H9 (cell line): ENCODE measurements at regions not wholly inside any gene's neighbourhood (a gene's known extent, or its start where the extent isn't known, plus 50 kb on each side); places are given as distances from the start of the nearest gene placed in this dataset.

Experiments
- DNase-seq: peaks from one replicate; pipeline ENCODE4 v3.0.0-alpha.2; 2017
- H2AFZ ChIP-seq: one replicate; pipeline ENCODE4 v1.6.1; 2013; ENCODE audit warnings: mild to moderate bottlenecking, low read length, control low read depth, moderate library complexity
- H2AK5ac ChIP-seq: 2 replicates; pipeline ENCODE4 v1.6.1; 2013; ENCODE audit warnings: low read length, control low read depth, mixed read lengths; ENCODE audit not compliant: insufficient read length
- H2BK120ac ChIP-seq: one replicate; pipeline ENCODE4 v1.6.1; 2013; ENCODE audit warnings: low read depth, mild to moderate bottlenecking, low read length, control low read depth, inconsistent platforms; ENCODE audit not compliant: poor library complexity, severe bottlenecking
- H2BK12ac ChIP-seq: 2 replicates; pipeline ENCODE4 v1.6.1; 2013; ENCODE audit warnings: low read length, control low read depth, mixed read lengths, low read depth; ENCODE audit not compliant: insufficient read length
- H2BK15ac ChIP-seq: 2 replicates; pipeline ENCODE4 v1.6.1; 2013; ENCODE audit warnings: low read depth, low read length, control low read depth
- H2BK20ac ChIP-seq: one replicate; pipeline ENCODE4 v1.6.1; 2013; ENCODE audit warnings: low read depth, mild to moderate bottlenecking, low read length, control low read depth, inconsistent platforms; ENCODE audit not compliant: poor library complexity, severe bottlenecking
- H2BK5ac ChIP-seq: 2 replicates; pipeline ENCODE4 v1.6.1; 2013; ENCODE audit warnings: low read length, control low read depth, mixed read lengths; ENCODE audit not compliant: insufficient read length
- H3K14ac ChIP-seq: 2 replicates; pipeline ENCODE4 v1.6.1; 2013; ENCODE audit warnings: low read length, control low read depth; ENCODE audit not compliant: insufficient read depth
- H3K18ac ChIP-seq: 2 replicates; pipeline ENCODE4 v1.6.1; 2013; ENCODE audit warnings: low read depth, mild to moderate bottlenecking, mixed read lengths, low read length, control low read depth; ENCODE audit not compliant: insufficient read length
- H3K23ac ChIP-seq: 2 replicates; pipeline ENCODE4 v1.6.1; 2013; ENCODE audit warnings: low read length, control low read depth, mixed read lengths, low read depth; ENCODE audit not compliant: insufficient read length
- H3K23me2 ChIP-seq: 2 replicates; pipeline ENCODE4 v1.6.1; 2013; ENCODE audit warnings: low read depth, mild to moderate bottlenecking, mixed read lengths, low read length, control low read depth; ENCODE audit not compliant: insufficient read length, poor library complexity, severe bottlenecking
- H3K27ac ChIP-seq: 2 replicates; pipeline ENCODE4 v1.5.1; 2013; ENCODE audit warnings: low read length, control low read depth, mixed read lengths, low read depth; ENCODE audit not compliant: insufficient read length
- H3K27me3 ChIP-seq: 2 replicates; pipeline ENCODE4 v1.6.1; 2013; ENCODE audit warnings: low read length, control low read depth, inconsistent platforms; ENCODE audit not compliant: insufficient read depth
- H3K4ac ChIP-seq: 2 replicates; pipeline ENCODE4 v1.6.1; 2013; ENCODE audit warnings: low read depth, mild to moderate bottlenecking, control low read depth, inconsistent platforms, low read length, moderate library complexity
- H3K4me1 ChIP-seq: 2 replicates; pipeline ENCODE4 v1.6.1; 2013; ENCODE audit warnings: low read length, control low read depth, inconsistent platforms; ENCODE audit not compliant: insufficient read depth
- H3K4me2 ChIP-seq: 2 replicates; pipeline ENCODE4 v1.6.1; 2013; ENCODE audit warnings: low read length, control low read depth, mixed read lengths; ENCODE audit not compliant: insufficient read length, insufficient read depth
- H3K56ac ChIP-seq: 2 replicates; pipeline ENCODE4 v1.6.1; 2013; ENCODE audit warnings: low read depth, mild to moderate bottlenecking, mixed read lengths, low read length, control low read depth; ENCODE audit not compliant: insufficient read length
- H3K79me1 ChIP-seq: 2 replicates; pipeline ENCODE4 v1.6.1; 2013; ENCODE audit warnings: low read depth, mild to moderate bottlenecking, moderate library complexity, low read length, control low read depth, inconsistent platforms; ENCODE audit not compliant: insufficient read depth, poor library complexity, severe bottlenecking
- H3K79me2 ChIP-seq: 2 replicates; pipeline ENCODE4 v1.6.1; 2013; ENCODE audit warnings: low read length, control low read depth, inconsistent platforms; ENCODE audit not compliant: insufficient read depth
- H3K9ac ChIP-seq: 2 replicates; pipeline ENCODE4 v1.6.1; 2013; ENCODE audit warnings: low read length, control low read depth, mixed read lengths; ENCODE audit not compliant: insufficient read length; ENCODE audit errors: extremely low read depth
- H3K9me3 ChIP-seq: one replicate; pipeline ENCODE4 v1.6.1; 2013; ENCODE audit warnings: low read depth, low read length, inconsistent platforms; ENCODE audit not compliant: control insufficient read depth
- H3T11ph ChIP-seq: one replicate; pipeline ENCODE4 v1.6.1; 2013; ENCODE audit warnings: mild to moderate bottlenecking, low read length, control low read depth, inconsistent platforms
- H4K20me1 ChIP-seq: one replicate; pipeline ENCODE4 v1.6.1; 2013; ENCODE audit not compliant: control insufficient read depth, insufficient read length, insufficient read depth
- H4K5ac ChIP-seq: 2 replicates; pipeline ENCODE4 v1.6.1; 2013; ENCODE audit warnings: low read depth, mild to moderate bottlenecking, mixed read lengths, low read length, control low read depth; ENCODE audit not compliant: insufficient read length
- H4K8ac ChIP-seq: replicated peaks from 2 replicates; pipeline ENCODE4 v1.6.1; 2013; ENCODE audit warnings: low read length, control low read depth, mixed read lengths, low read depth; ENCODE audit not compliant: insufficient read length
- H4K91ac ChIP-seq: 2 replicates; pipeline ENCODE4 v1.6.1; 2013; ENCODE audit warnings: low read depth, mild to moderate bottlenecking, moderate library complexity, mixed read lengths, low read length, control low read depth; ENCODE audit not compliant: insufficient read length
- H3K27ac Mint-ChIP-seq, 3 experiments: 2 replicates in 2 of 3; 3 replicates in 1 of 3; pipeline ENCODE4 v1.8.0; 2020 to 2021; ENCODE audit warnings: mixed read lengths in 3 of 3, mild to moderate bottlenecking in 1 of 3, moderate library complexity in 1 of 3
- H3K27me3 Mint-ChIP-seq: 2 replicates; pipeline ENCODE4 v1.8.0; 2021; ENCODE audit warnings: low read depth, mild to moderate bottlenecking, moderate library complexity, mixed read lengths
- H3K36me3 Mint-ChIP-seq, 3 experiments: 2 replicates in 2 of 3; 3 replicates in 1 of 3; pipeline ENCODE4 v1.8.0; 2020 to 2021; ENCODE audit warnings: low read depth in 3 of 3, mixed read lengths in 3 of 3; ENCODE audit not compliant: insufficient read depth in 1 of 3
- H3K4me1 Mint-ChIP-seq, 2 experiments: 2 replicates each; pipeline ENCODE4 v1.8.0; 2020; ENCODE audit warnings: mixed read lengths in 2 of 2
- H3K4me3 Mint-ChIP-seq, 2 experiments: 2 replicates in 1 of 2; 3 replicates in 1 of 2; pipeline ENCODE4 v1.8.0; 2020 to 2021; ENCODE audit warnings: mild to moderate bottlenecking in 2 of 2, mixed read lengths in 2 of 2, moderate library complexity in 1 of 2
- H3K9me3 Mint-ChIP-seq, 2 experiments: 2 replicates in 1 of 2; 3 replicates in 1 of 2; pipeline ENCODE4 v1.8.0; 2020; ENCODE audit warnings: mild to moderate bottlenecking in 2 of 2, mixed read lengths in 2 of 2, moderate library complexity in 1 of 2
- CTCF ChIP-seq: fragments of 200-600 bp; sonication (generic); conservative IDR thresholded peaks from 3 replicates; pipeline ENCODE4 v1.8.0; 2021; ENCODE audit warnings: antibody characterized with exemption, mild to moderate bottlenecking

- H3K4me3 Mint-ChIP-seq, result no peak overlapping the region
- Histone ChIP-seq H3K4me2 (no peak overlapping the region), H3K23me2 (no peaks in the 10 kb centered on the region), H3K18ac (no peak overlapping the region), H4K5ac (no peak overlapping the region), H3K56ac (no peak overlapping the region), H4K8ac (no peak overlapping the region), H3K23ac (no peak overlapping the region), H2BK20ac (no peak overlapping the region), H3K4me1 (no peaks in the 10 kb centered on the region), H3K14ac (no peak overlapping the region), H3K9ac (no peak overlapping the region), H4K20me1 (no peaks in the 10 kb centered on the region), H3K79me1 (no peaks in the 10 kb centered on the region), H3K27me3 (no peaks in the 10 kb centered on the region), H4K91ac (no peak overlapping the region), H3T11ph (no peak overlapping the region), H2BK5ac (no peak overlapping the region), H2BK12ac (no peak overlapping the region), H2BK15ac (no peak overlapping the region), H3K79me2 (no peaks in the 10 kb centered on the region), H2AFZ (no peak overlapping the region), H2AK5ac (no peak overlapping the region), H3K27ac (no peak overlapping the region), H3K4ac (no peak overlapping the region), H3K9me3 (no peaks in the 10 kb centered on the region), H2BK120ac (no peak overlapping the region)
- H3K9me3 Mint-ChIP-seq, result no peaks in the 10 kb centered on the region
- no peaks in the 10 kb centered on the region for H3K4me1 Mint-ChIP-seq
- H3K36me3 Mint-ChIP-seq, result no peaks in the 10 kb centered on the region
- H3K27ac Mint-ChIP-seq, result no peak overlapping the region
- TF ChIP-seq CTCF, result no peak
- no peak for DNase-seq
- no peaks in the 10 kb centered on the region for H3K27me3 Mint-ChIP-seq
Observed at GRCh38 chr3:154933581-154933980, 146.5 kb upstream of the MME start.
